Activated B cell treated with CpG ODN at 0.5 μM for 24 hours (primary cell): ENCODE measurements at regions not wholly inside any gene's neighbourhood (a gene's known extent, or its start where the extent isn't known, plus 50 kb on each side); places are given as distances from the start of the nearest gene placed in this dataset.

Experiments
- ATAC-seq: fragments of 200-7000 bp; cut with Tn5 transposase; one replicate; pipeline ENCODE4 v1.10.0; 2021; ENCODE audit warnings: low read depth, mild to moderate bottlenecking, moderate library complexity
- CTCF ChIA-PET: fragments of 350-600 bp; sonication (Branson Sonifier 250); formaldehyde crosslinking; loops from one replicate; lab custom pipeline; 2021; ENCODE audit warnings: antibody characterized with exemption; lab: Charles Lee
- POLR2A ChIA-PET: fragments of 350-600 bp; sonication (Branson Sonifier 250); formaldehyde crosslinking; loops from one replicate; lab custom pipeline; 2021; ENCODE audit warnings: antibody characterized with exemption; lab: Charles Lee
- DNase-seq: peaks from one replicate; pipeline ENCODE4 v3.0.0; 2022
- H3K27ac Mint-ChIP-seq: one replicate; pipeline ENCODE4 v1.8.0; 2020; ENCODE audit warnings: mixed read lengths
- H3K27me3 Mint-ChIP-seq: one replicate; pipeline ENCODE4 v1.8.0; 2021; ENCODE audit warnings: mixed read lengths
- H3K36me3 Mint-ChIP-seq: one replicate; pipeline ENCODE4 v1.8.0; 2021; ENCODE audit warnings: low read depth, mixed read lengths
- H3K4me1 Mint-ChIP-seq: one replicate; pipeline ENCODE4 v1.8.0; 2021; ENCODE audit warnings: mixed read lengths
- H3K4me3 Mint-ChIP-seq: one replicate; pipeline ENCODE4 v1.8.0; 2020; ENCODE audit warnings: mild to moderate bottlenecking, mixed read lengths
- H3K9me3 Mint-ChIP-seq: one replicate; pipeline ENCODE4 v1.8.0; 2020; ENCODE audit warnings: mixed read lengths
- CTCF ChIP-seq: fragments of 200-600 bp; IDR thresholded peaks from one replicate; pipeline ENCODE4 v1.8.0; 2022; ENCODE audit warnings: antibody characterized with exemption, mild to moderate bottlenecking
- intact Hi-C: fragments of 100-400 bp; cut with micrococcal nuclease; formaldehyde crosslinking; loops from one replicate; pipeline ENCODE4 v1.15.1; 2024

- Mint-ChIP-seq H3K4me3 (no peak overlapping the region), H3K36me3 (no peaks in the 10 kb centered on the region), H3K9me3 (no peaks in the 10 kb centered on the region), H3K27ac (no peak overlapping the region), H3K27me3 (peaks cover 11% of the 10 kb centered on the region), H3K4me1 (no peaks in the 10 kb centered on the region)
- CTCF ChIA-PET = no interaction called here
- DNase-seq = no peak
- no peak for ATAC-seq
- no peak for TF ChIP-seq CTCF
- intact Hi-C loops = no loop called here
- POLR2A ChIA-PET = no interaction called here
These were observed 58.7 kb upstream of the G2E3 start for GRCh38 chr14:30500222-30500621.

- DNase-seq = no peak
- ChIA-PET POLR2A (no interaction called here), CTCF (no interaction called here)
- H3K27ac Mint-ChIP-seq = no peak overlapping the region
- no peak for ATAC-seq
- intact Hi-C loops = no loop called here
- no peaks in the 10 kb centered on the region for H3K4me1 Mint-ChIP-seq
- no peaks in the 10 kb centered on the region for H3K36me3 Mint-ChIP-seq
- H3K9me3 Mint-ChIP-seq = no peaks in the 10 kb centered on the region
- H3K4me3 Mint-ChIP-seq = no peak overlapping the region
- TF ChIP-seq CTCF = no peak
- peaks cover 26% of the 10 kb centered on the region for H3K27me3 Mint-ChIP-seq
These were observed 51.7 kb upstream of the G2E3 start for GRCh38 chr14:30507209-30507608.
